Nephron progenitor cell (in vitro differentiated cells): ENCODE measurements at regions not wholly inside any gene's neighbourhood (a gene's known extent, or its start where the extent isn't known, plus 50 kb on each side); places are given as distances from the start of the nearest gene placed in this dataset.
"Not testable (repeated sequence)": the region's sequence is repeated elsewhere in the genome, so short reads cannot be mapped to it uniquely, and the experiment has no call there.

Experiments
- DNase-seq: peaks from one replicate; pipeline ENCODE4 v3.0.0; 2021
- H3K27ac Mint-ChIP-seq: 2 replicates; pipeline ENCODE4 v1.8.0; 2021; ENCODE audit warnings: mild to moderate bottlenecking, moderate library complexity, mixed read lengths
- H3K27me3 Mint-ChIP-seq: 2 replicates; pipeline ENCODE4 v1.8.0; 2021; ENCODE audit warnings: mild to moderate bottlenecking, low read depth, mixed read lengths; ENCODE audit not compliant: poor library complexity
- H3K36me3 Mint-ChIP-seq: 2 replicates; pipeline ENCODE4 v1.8.0; 2021; ENCODE audit warnings: low read depth, mixed read lengths
- H3K4me1 Mint-ChIP-seq: 2 replicates; pipeline ENCODE4 v1.8.0; 2021; ENCODE audit warnings: mixed read lengths
- H3K4me3 Mint-ChIP-seq: 2 replicates; pipeline ENCODE4 v1.8.0; 2021; ENCODE audit warnings: mild to moderate bottlenecking, moderate library complexity, mixed read lengths
- H3K9me3 Mint-ChIP-seq: 2 replicates; pipeline ENCODE4 v1.8.0; 2021; ENCODE audit warnings: mild to moderate bottlenecking, moderate library complexity, mixed read lengths
- TF ChIP-seq, protein P1 (sequence below): fragments of 200-600 bp; sonication (generic); IDR thresholded peaks from 2 replicates; pipeline ENCODE4 v1.5.0; 2021; ENCODE audit warnings: antibody characterized with exemption

DNA sequence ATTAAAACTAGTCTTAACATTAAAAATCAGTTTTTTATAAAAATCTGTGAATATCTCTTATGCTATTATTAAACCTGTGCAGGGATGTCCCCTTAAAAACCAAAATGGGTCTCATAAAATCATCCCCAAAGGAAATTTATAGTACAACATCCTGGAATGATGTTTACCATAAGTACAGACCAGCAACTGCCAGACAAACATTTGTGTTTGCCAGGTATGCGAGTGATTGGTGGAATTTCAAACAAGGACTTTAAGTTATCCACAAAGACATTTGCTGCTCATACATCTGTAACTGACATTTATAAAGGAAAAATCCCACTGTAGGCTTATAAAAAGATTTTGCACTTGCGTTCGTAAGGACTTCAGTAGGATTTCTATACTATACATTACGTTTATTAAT is 1375.4 kb upstream of the WWC1 start:
- Mint-ChIP-seq H3K4me1 (no peaks in the 10 kb centered on the region), H3K4me3 (no peak overlapping the region), H3K27ac (no peak overlapping the region), H3K36me3 (no peaks in the 10 kb centered on the region), H3K9me3 (peaks cover 3% of the 10 kb centered on the region), H3K27me3 (peaks cover 5% of the 10 kb centered on the region)
- no peak for DNase-seq
- TF ChIP-seq, protein P1, sequence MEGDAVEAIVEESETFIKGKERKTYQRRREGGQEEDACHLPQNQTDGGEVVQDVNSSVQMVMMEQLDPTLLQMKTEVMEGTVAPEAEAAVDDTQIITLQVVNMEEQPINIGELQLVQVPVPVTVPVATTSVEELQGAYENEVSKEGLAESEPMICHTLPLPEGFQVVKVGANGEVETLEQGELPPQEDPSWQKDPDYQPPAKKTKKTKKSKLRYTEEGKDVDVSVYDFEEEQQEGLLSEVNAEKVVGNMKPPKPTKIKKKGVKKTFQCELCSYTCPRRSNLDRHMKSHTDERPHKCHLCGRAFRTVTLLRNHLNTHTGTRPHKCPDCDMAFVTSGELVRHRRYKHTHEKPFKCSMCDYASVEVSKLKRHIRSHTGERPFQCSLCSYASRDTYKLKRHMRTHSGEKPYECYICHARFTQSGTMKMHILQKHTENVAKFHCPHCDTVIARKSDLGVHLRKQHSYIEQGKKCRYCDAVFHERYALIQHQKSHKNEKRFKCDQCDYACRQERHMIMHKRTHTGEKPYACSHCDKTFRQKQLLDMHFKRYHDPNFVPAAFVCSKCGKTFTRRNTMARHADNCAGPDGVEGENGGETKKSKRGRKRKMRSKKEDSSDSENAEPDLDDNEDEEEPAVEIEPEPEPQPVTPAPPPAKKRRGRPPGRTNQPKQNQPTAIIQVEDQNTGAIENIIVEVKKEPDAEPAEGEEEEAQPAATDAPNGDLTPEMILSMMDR, result no peak

DNA sequence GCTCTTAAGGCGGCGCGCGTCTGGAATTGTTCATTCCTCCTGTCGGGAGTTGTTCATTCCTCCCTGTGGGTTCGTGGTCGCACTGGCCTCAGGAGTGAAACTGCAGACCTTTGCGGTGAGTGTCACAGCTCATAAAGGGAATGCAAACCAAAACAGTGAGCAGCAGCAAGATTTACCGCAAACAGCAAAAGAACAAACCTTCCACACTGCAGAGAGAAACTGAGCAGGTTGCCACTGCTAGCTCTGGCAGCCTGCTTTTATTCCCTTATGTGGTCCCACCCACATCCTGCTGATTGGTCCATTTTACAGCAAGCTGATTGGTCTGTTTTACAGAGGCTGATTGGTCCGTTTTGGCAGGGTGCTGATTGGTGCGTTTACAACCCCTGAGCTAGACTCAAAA is 1365.3 kb upstream of the WWC1 start:
- H3K27ac Mint-ChIP-seq, result no peak overlapping the region

DNA sequence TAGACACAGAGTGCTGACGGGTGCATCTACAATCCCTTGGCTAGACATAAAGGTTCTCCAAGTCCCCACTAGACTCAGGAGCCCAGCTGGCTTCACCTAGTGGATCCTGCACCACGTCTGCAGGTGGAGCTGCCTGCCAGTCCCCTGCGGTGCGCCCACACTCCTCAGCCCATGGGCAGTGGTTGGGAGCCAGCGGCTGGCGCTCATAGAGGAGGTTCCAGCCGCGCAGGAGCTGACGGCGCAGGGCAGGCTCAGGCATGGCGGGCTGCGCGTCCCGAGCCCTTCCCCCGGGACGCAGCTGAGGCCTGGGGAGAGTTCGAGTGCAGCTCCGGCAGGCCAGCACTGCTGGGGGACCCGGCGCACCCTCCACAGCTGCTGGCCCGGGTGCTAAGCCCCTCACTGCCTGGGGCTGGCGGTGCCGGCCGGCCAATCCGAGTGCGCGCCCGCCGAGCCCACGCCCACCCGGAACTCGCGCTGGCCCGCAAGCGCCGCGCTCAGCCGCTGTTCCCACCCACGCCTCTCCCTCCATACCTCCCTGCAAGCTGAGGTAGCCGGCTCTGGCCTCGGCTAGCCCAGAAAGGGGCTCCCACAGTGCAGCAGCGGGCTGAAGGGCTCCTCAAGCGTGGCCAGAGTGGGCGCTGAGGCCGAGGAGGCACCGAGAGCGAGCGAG is 1364.5 kb upstream of the WWC1 start:
- H3K27me3 Mint-ChIP-seq, DNase-seq, H3K27ac Mint-ChIP-seq, H3K4me1 Mint-ChIP-seq, H3K4me3 Mint-ChIP-seq, H3K36me3 Mint-ChIP-seq: not testable (repeated sequence)
- H3K9me3 Mint-ChIP-seq, result peaks cover 33% of the 10 kb centered on the region

More for the DNA sequence above, 1365.3 kb upstream of the WWC1 start:
- Mint-ChIP-seq H3K9me3 (peaks cover 33% of the 10 kb centered on the region), H3K27me3 (no peaks in the 10 kb centered on the region), H3K4me3 (no peak overlapping the region), H3K36me3 (no peaks in the 10 kb centered on the region), H3K4me1 (no peaks in the 10 kb centered on the region)
- TF ChIP-seq, protein P1, result no peak
- no peak for DNase-seq

DNA sequence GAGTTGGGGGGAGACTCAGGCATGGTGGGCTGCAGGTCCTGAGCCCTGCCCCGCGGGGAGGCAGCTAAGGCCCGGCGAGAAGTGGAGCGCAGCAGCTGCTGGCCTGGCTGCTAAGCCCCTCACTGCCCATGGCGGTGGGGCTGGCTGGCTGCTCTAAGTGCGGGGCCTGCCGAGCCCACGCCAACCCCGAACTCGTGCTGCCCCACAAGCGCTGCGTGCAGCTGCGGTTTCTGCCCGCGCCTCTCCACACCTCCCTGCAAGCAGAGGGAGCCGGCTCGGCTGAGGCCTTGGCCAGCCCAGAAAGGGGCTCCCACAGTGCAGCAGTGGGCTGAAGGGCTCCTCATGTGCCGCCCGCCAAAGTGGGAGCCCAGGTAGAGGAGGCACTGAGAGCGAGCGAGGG is 1355.1 kb upstream of the WWC1 start:
- H3K36me3 Mint-ChIP-seq, result no peaks in the 10 kb centered on the region
- peaks cover 3% of the 10 kb centered on the region for H3K27me3 Mint-ChIP-seq
- no peaks in the 10 kb centered on the region for H3K4me1 Mint-ChIP-seq
- no peak for DNase-seq
- H3K27ac Mint-ChIP-seq, result no peak overlapping the region
- H3K9me3 Mint-ChIP-seq, result peaks cover 10% of the 10 kb centered on the region
- no peak overlapping the region for H3K4me3 Mint-ChIP-seq
- TF ChIP-seq, protein P1, result no peak

DNA sequence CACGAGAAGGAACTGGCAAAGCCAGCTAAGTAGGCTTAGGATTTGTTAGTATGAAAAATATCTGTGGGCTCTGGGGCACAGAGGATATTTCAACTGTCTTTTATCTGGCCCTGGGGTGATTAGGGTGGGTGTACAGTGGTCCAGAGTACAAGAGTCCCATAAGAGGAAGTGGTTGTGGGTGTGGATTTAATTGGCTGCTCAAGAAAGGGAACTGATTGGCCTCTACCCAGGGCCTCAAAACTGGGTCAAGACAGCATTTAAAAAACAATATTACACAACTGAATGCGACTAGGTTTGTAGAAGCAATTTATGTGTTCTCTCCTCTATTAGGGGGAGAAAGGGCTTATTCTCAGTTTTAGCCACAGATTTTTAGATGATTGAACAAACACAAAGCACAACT is 1353.4 kb upstream of the WWC1 start:
- no peak overlapping the region for H3K27ac Mint-ChIP-seq
- DNase-seq, result no peak

DNA sequence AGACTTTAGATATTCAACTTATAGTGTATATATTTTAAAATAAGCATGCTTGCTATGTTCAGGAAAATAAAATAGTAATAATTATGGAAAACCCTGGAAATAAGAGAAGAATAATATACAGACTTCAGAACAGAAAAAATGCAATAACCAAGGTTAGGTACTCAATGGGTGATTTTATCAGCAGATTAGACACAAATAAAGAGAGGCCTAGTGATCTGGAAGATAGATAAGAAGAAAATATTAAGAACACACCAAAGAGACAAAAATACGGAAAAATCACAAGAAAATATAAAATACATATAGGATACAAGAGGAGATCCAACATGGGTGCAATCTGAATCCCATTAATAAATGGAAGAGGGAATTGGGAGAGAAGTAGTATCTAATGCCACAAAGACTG is 1348.5 kb upstream of the WWC1 start:
- TF ChIP-seq, protein P1, result no peak
- peaks cover 30% of the 10 kb centered on the region for H3K9me3 Mint-ChIP-seq
- H3K27ac Mint-ChIP-seq, result no peak overlapping the region

More for the DNA sequence above, 1353.4 kb upstream of the WWC1 start:
- H3K27me3 Mint-ChIP-seq, result peaks cover 3% of the 10 kb centered on the region
- no peaks in the 10 kb centered on the region for H3K4me1 Mint-ChIP-seq
- no peak overlapping the region for H3K4me3 Mint-ChIP-seq
- peaks cover 19% of the 10 kb centered on the region for H3K9me3 Mint-ChIP-seq
- H3K36me3 Mint-ChIP-seq, result peaks cover 3% of the 10 kb centered on the region
- TF ChIP-seq, protein P1, result no peak

More for the DNA sequence above, 1348.5 kb upstream of the WWC1 start:
- Mint-ChIP-seq H3K36me3 (peaks cover 6% of the 10 kb centered on the region), H3K4me1 (no peaks in the 10 kb centered on the region), H3K4me3 (no peak overlapping the region), H3K27me3 (peaks cover 1% of the 10 kb centered on the region)
- no peak for DNase-seq
